Astrocyte (in vitro differentiated cells and primary cell): ENCODE measurements at regions not wholly inside any gene's neighbourhood (a gene's known extent, or its start where the extent isn't known, plus 50 kb on each side); places are given as distances from the start of the nearest gene placed in this dataset.

ENCODE experiments used
- EZH2 ChIP-seq: IDR thresholded peaks from 2 replicates; pipeline ENCODE4 v1.6.1; 2012; ENCODE audit warnings: mild to moderate bottlenecking, low read length, inconsistent platforms; ENCODE audit not compliant: insufficient read depth
- TF ChIP-seq, protein P1 (sequence below): IDR thresholded peaks from 2 replicates; pipeline ENCODE4 v1.5.1; 2011; ENCODE audit warnings: low read depth, mild to moderate bottlenecking, inconsistent platforms, low read length, moderate library complexity; ENCODE audit not compliant: insufficient read depth

DNA sequence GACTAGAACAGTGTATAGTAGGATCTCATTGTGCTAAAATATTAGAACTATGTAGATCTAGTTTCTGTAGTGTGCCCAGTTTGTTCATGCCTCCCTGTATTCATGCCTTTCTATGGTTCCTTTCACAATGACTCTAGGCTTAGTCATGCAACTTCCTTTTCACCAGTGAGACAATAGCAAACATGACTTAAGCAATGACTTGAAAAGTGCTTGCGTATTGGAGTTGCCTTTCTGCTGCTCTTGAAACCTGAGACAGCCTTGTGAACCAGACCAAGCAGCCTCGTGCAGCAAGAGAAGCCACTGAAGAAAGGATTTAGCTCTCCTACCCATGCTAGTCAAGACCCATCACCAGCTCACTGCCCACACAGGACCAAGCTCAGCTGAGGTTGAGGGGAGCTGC is 294.5 kb upstream of the TAS2R1 start:
- TF ChIP-seq, protein P1, sequence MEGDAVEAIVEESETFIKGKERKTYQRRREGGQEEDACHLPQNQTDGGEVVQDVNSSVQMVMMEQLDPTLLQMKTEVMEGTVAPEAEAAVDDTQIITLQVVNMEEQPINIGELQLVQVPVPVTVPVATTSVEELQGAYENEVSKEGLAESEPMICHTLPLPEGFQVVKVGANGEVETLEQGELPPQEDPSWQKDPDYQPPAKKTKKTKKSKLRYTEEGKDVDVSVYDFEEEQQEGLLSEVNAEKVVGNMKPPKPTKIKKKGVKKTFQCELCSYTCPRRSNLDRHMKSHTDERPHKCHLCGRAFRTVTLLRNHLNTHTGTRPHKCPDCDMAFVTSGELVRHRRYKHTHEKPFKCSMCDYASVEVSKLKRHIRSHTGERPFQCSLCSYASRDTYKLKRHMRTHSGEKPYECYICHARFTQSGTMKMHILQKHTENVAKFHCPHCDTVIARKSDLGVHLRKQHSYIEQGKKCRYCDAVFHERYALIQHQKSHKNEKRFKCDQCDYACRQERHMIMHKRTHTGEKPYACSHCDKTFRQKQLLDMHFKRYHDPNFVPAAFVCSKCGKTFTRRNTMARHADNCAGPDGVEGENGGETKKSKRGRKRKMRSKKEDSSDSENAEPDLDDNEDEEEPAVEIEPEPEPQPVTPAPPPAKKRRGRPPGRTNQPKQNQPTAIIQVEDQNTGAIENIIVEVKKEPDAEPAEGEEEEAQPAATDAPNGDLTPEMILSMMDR: no peak
- no peak for TF ChIP-seq EZH2
